ENCODE measurements at regions not wholly inside any gene's neighbourhood (a gene's known extent, or its start where the extent isn't known, plus 50 kb on each side); places are given as distances from the start of the nearest gene placed in this dataset.

DNA sequence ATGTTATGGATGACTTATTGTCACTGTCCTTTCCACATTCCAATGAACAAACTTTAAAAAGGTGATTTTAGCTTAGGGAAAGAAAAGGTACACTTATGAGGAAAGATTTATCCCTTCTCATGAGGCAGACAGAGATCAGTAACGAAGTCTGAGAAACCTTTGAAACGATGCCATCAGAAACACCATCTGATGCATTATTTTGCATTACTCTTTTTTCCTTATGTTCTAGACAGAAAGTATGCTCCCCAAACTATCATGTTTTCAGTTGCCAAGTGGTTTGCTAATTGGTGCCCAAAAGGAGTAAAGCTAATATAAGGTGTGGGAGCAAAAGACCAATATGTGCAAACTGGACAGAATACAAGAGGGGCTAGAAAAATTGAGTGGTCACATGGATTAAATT, 397.7 kb upstream of the RIOK2 start:
- Histone ChIP-seq H3K27ac (no peak overlapping the region), H3K4me1 (no peaks in the 10 kb centered on the region), H3K9me3 (no peaks in the 10 kb centered on the region), H3K4me3 (no peak overlapping the region), H3K36me3 (no peaks in the 10 kb centered on the region), H3K27me3 (no peaks in the 10 kb centered on the region)
- no peak for DNase-seq (ENCODE audit: low spot score in 2 of 2)
- TF ChIP-seq POLR2AphosphoS5 (IDR thresholded peaks at IDR 0.05), result no peak
- TF ChIP-seq POLR2A (IDR thresholded peaks at IDR 0.05), result no peak
- TF ChIP-seq CTCF (IDR thresholded peaks at IDR 0.05), result no peak
- intact Hi-C loops (cut with DNase I; ENCODE audit: low total_unique reads), result no loop called here

DNA sequence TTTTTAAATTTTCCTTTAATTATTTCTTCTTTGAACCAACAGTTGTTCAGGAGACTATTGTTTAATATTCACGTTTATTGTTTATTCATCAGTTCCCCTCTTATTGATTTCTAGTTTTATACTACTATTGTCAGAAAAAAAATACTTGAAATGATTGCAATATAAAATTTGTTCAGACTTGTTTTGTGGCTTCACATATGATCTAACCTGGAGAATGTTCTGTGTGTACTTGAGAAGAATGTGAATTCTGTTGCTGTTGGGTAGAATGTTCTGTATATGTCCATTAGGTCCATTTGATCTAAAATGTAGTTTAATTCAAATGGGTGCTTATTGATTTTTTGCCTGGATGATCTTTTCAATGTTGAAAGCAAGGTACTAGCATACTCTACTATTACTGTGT, 408.7 kb upstream of the RIOK2 start:
- Histone ChIP-seq H3K36me3 (no peaks in the 10 kb centered on the region), H3K4me3 (no peak overlapping the region), H3K27me3 (no peaks in the 10 kb centered on the region), H3K27ac (no peak overlapping the region), H3K4me1 (no peaks in the 10 kb centered on the region), H3K9me3 (peaks cover 0 to 14% of the 10 kb centered on the region in 2 donors)
- no peak for DNase-seq (ENCODE audit: low spot score in 2 of 2)
- TF ChIP-seq CTCF (IDR thresholded peaks at IDR 0.05) (no peak), POLR2AphosphoS5 (IDR thresholded peaks at IDR 0.05) (no peak), POLR2A (IDR thresholded peaks at IDR 0.05) (no peak)
- intact Hi-C loops (cut with DNase I; ENCODE audit: low total_unique reads), result no loop called here

- no peak overlapping the region for H3K27ac ChIP-seq
- H3K36me3 ChIP-seq, result no peaks in the 10 kb centered on the region
- H3K4me3 ChIP-seq, result no peak overlapping the region
- no peaks in the 10 kb centered on the region for H3K27me3 ChIP-seq
- TF ChIP-seq POLR2A (IDR thresholded peaks at IDR 0.05) (no peak), CTCF (IDR thresholded peaks at IDR 0.05) (no peak), POLR2AphosphoS5 (IDR thresholded peaks at IDR 0.05) (no peak)
- no peak for DNase-seq (ENCODE audit: low spot score in 2 of 2)
- H3K9me3 ChIP-seq, result peaks cover 0 to 56% of the 10 kb centered on the region in 2 donors
- H3K4me1 ChIP-seq, result no peaks in the 10 kb centered on the region
- intact Hi-C loops (cut with DNase I; ENCODE audit: low total_unique reads), result no loop called here
Measured at GRCh38 chr5:97600486-97600885, 417.4 kb upstream of the RIOK2 start.

DNA sequence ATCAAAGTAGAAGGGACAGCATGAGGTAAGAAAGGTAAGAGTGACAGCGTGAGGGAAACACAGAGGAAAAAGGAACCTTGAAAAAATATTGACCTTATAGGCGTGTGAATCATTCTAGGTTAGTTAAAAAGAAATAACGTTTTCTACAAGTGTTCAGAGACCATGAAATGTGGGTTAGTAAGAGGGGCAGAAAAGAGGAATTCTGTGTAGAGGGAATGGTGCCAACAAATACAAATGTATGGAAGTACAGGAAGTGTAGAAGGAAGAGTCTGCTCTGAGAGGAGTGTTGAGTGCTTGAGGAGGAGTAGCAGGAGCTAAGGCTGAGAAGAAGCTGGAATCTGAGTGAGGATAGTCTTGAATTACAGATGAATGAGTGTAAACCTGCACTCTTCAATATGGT, 418.6 kb upstream of the RIOK2 start:
- Histone ChIP-seq H3K4me1 (no peaks in the 10 kb centered on the region), H3K4me3 (no peak overlapping the region), H3K9me3 (peaks cover 0 to 44% of the 10 kb centered on the region in 2 donors), H3K27me3 (no peaks in the 10 kb centered on the region), H3K36me3 (no peaks in the 10 kb centered on the region), H3K27ac (no peak overlapping the region)
- TF ChIP-seq POLR2A (IDR thresholded peaks at IDR 0.05), result no peak
- no peak for TF ChIP-seq CTCF (IDR thresholded peaks at IDR 0.05)
- TF ChIP-seq POLR2AphosphoS5 (IDR thresholded peaks at IDR 0.05), result no peak
- DNase-seq (ENCODE audit: low spot score in 2 of 2), result no peak
- intact Hi-C loops (cut with DNase I; ENCODE audit: low total_unique reads), result no loop called here

GRCh38 chr5:97606531-97606930, 423.5 kb upstream of the RIOK2 start:
- no peaks in the 10 kb centered on the region for H3K27me3 ChIP-seq
- H3K9me3 ChIP-seq, result peaks cover 0 to 8% of the 10 kb centered on the region in 2 donors
- H3K36me3 ChIP-seq, result no peaks in the 10 kb centered on the region
- DNase-seq (ENCODE audit: low spot score in 2 of 2), result no peak
- intact Hi-C loops (cut with DNase I; ENCODE audit: low total_unique reads), result no loop called here
- no peaks in the 10 kb centered on the region for H3K4me1 ChIP-seq
- no peak for TF ChIP-seq CTCF (IDR thresholded peaks at IDR 0.05)
- no peak for TF ChIP-seq POLR2AphosphoS5 (IDR thresholded peaks at IDR 0.05)
- TF ChIP-seq POLR2A (IDR thresholded peaks at IDR 0.05), result no peak
- H3K4me3 ChIP-seq, result no peak overlapping the region
- no peak overlapping the region for H3K27ac ChIP-seq
